IMR-90 (cell line): ENCODE measurements at regions not wholly inside any gene's neighbourhood (a gene's known extent, or its start where the extent isn't known, plus 50 kb on each side); places are given as distances from the start of the nearest gene placed in this dataset.

ENCODE experiments used
- ATAC-seq: fragments of 200-7000 bp; cut with Tn5 transposase; 2 replicates; pipeline ENCODE4 v1.9.1; 2020; ENCODE audit warnings: low read depth, mild to moderate bottlenecking, moderate library complexity
- BruUV-seq: library from RNA; stranded (reverse); fragments of 400-500 nt; replicated peaks from 2 replicates; lab custom pipeline; 2021; lab: Mats Ljungman, UMichigan
- CTCF ChIA-PET: fragments of 300-600 bp; formaldehyde crosslinking; extraction: SDS; loops from one replicate; lab custom pipeline; 2021; ENCODE audit warnings: antibody characterized with exemption; lab: Yijun Ruan, JAX
- POLR2A ChIA-PET: fragments of 300-600 bp; sonication (Branson Sonifier 250); formaldehyde crosslinking; loops from one replicate; lab custom pipeline; 2022; ENCODE audit warnings: antibody characterized with exemption; ENCODE audit not compliant: unreplicated experiment; lab: Charles Lee
- DNase-seq: peaks from one replicate; pipeline ENCODE4 v3.0.0; 2013
- H2AFZ ChIP-seq: replicated peaks from 2 replicates; pipeline ENCODE3; 2013; ENCODE audit warnings: low read length, mild to moderate bottlenecking; ENCODE audit not compliant: poor library complexity
- H2AK5ac ChIP-seq: 2 replicates; pipeline ENCODE4 v1.6.1; 2013; ENCODE audit warnings: low read depth, low read length, inconsistent platforms
- H2AK9ac ChIP-seq: replicated peaks from 2 replicates; pipeline ENCODE3; 2013; ENCODE audit warnings: mild to moderate bottlenecking, low read depth, low read length, moderate library complexity; ENCODE audit not compliant: poor library complexity
- H2BK120ac ChIP-seq: 2 replicates; pipeline ENCODE4 v1.6.1; 2013; ENCODE audit warnings: low read depth, low read length, inconsistent platforms
- H2BK15ac ChIP-seq: 3 replicates; pipeline ENCODE4 v1.6.1; 2013; ENCODE audit warnings: low read depth, low read length, inconsistent platforms
- H2BK20ac ChIP-seq: 2 replicates; pipeline ENCODE4 v1.6.1; 2013; ENCODE audit warnings: low read depth, mild to moderate bottlenecking, inconsistent platforms, low read length, moderate library complexity
- H2BK5ac ChIP-seq: 2 replicates; pipeline ENCODE4 v1.6.1; 2013; ENCODE audit warnings: mild to moderate bottlenecking, low read depth, low read length, inconsistent platforms; ENCODE audit not compliant: poor library complexity, severe bottlenecking
- H3K14ac ChIP-seq: replicated peaks from 2 replicates; pipeline ENCODE4 v1.6.1; 2013; ENCODE audit warnings: low read depth, low read length, inconsistent platforms
- H3K18ac ChIP-seq: 2 replicates; pipeline ENCODE4 v1.6.1; 2013; ENCODE audit warnings: low read depth, low read length, control low read depth
- H3K23ac ChIP-seq: 2 replicates; pipeline ENCODE4 v1.6.1; 2013; ENCODE audit warnings: low read depth, low read length, inconsistent platforms
- H3K27ac ChIP-seq: 2 replicates; pipeline ENCODE4 v1.5.1; 2013; ENCODE audit warnings: mild to moderate bottlenecking, control low read depth, low read length; ENCODE audit not compliant: insufficient read depth
- H3K27me3 ChIP-seq: 2 replicates; pipeline ENCODE4 v1.6.1; 2013; ENCODE audit warnings: low read length; ENCODE audit not compliant: control insufficient read depth, insufficient read depth
- H3K36me3 ChIP-seq: 2 replicates; pipeline ENCODE4 v1.6.1; 2013; ENCODE audit warnings: low read length, mixed read lengths; ENCODE audit not compliant: control insufficient read depth, insufficient read depth
- H3K4ac ChIP-seq: 2 replicates; pipeline ENCODE4 v1.6.1; 2013; ENCODE audit warnings: low read depth, low read length, inconsistent platforms
- H3K4me1 ChIP-seq: 2 replicates; pipeline ENCODE4 v1.6.1; 2013; ENCODE audit warnings: low read length, mixed read lengths; ENCODE audit not compliant: control insufficient read depth, insufficient read depth
- H3K4me2 ChIP-seq: 2 replicates; pipeline ENCODE4 v1.6.1; 2013; ENCODE audit warnings: low read depth, mild to moderate bottlenecking, control low read depth, low read length, moderate library complexity
- H3K4me3 ChIP-seq: 2 replicates; pipeline ENCODE4 v1.5.1; 2013; ENCODE audit warnings: low read depth, mild to moderate bottlenecking, control low read depth, low read length, moderate library complexity; ENCODE audit not compliant: insufficient read depth
- H3K56ac ChIP-seq: 2 replicates; pipeline ENCODE4 v1.6.1; 2013; ENCODE audit warnings: low read length, inconsistent platforms; ENCODE audit not compliant: insufficient read depth; ENCODE audit errors: extremely low read depth
- H3K79me1 ChIP-seq, 2 experiments: 2 replicates each; pipeline ENCODE4 v1.6.1; 2013; ENCODE audit warnings: low read length in 2 of 2, inconsistent platforms in 1 of 2, low read depth in 1 of 2
- H3K9ac ChIP-seq: 2 replicates; pipeline ENCODE4 v1.6.1; 2013; ENCODE audit warnings: low read depth, low read length, control low read depth
- H3K9me1 ChIP-seq: 2 replicates; pipeline ENCODE4 v1.6.1; 2013; ENCODE audit warnings: low read length, inconsistent platforms; ENCODE audit not compliant: insufficient read depth
- H3K9me3 ChIP-seq: 2 replicates; pipeline ENCODE4 v1.6.1; 2013; ENCODE audit warnings: low read length; ENCODE audit not compliant: control insufficient read depth, insufficient read depth
- H4K20me1 ChIP-seq: 2 replicates; pipeline ENCODE4 v1.6.1; 2013; ENCODE audit warnings: low read length, inconsistent platforms; ENCODE audit not compliant: insufficient read depth
- H4K5ac ChIP-seq: 2 replicates; pipeline ENCODE4 v1.6.1; 2013; ENCODE audit warnings: mild to moderate bottlenecking, low read depth, low read length, control low read depth
- H4K8ac ChIP-seq, 2 experiments: 2 replicates each; pipeline ENCODE4 v1.6.1; 2013; ENCODE audit warnings: low read depth in 2 of 2, low read length in 2 of 2, control low read depth in 1 of 2, inconsistent platforms in 1 of 2
- H4K91ac ChIP-seq: 2 replicates; pipeline ENCODE4 v1.6.1; 2013; ENCODE audit warnings: low read depth, low read length, inconsistent platforms; ENCODE audit not compliant: insufficient read depth
- BHLHE40 ChIP-seq: fragments of 150-350 bp; IDR thresholded peaks from 2 replicates; pipeline ENCODE4 v1.6.1; 2016; ENCODE audit warnings: mild to moderate bottlenecking, low read depth, low read length
- CEBPB ChIP-seq: IDR thresholded peaks from 2 replicates; pipeline ENCODE4 v1.6.1; 2012; ENCODE audit warnings: low read depth, low read length, improper control_type of control experiment
- CHD1 ChIP-seq: IDR thresholded peaks from 2 replicates; pipeline ENCODE4 v1.6.1; 2012; ENCODE audit warnings: low read depth, low read length, improper control_type of control experiment
- CTCF ChIP-seq: conservative IDR thresholded peaks from 2 replicates; pipeline ENCODE4 v1.5.1; 2012; ENCODE audit warnings: mild to moderate bottlenecking, low read depth, low read length, improper control_type of control experiment
- ELK1 ChIP-seq: fragments of 150-350 bp; IDR thresholded peaks from 2 replicates; pipeline ENCODE4 v1.6.1; 2016; ENCODE audit warnings: low read depth, mild to moderate bottlenecking, low read length, moderate library complexity, borderline replicate concordance
- FOS ChIP-seq: fragments of 150-350 bp; IDR thresholded peaks from 2 replicates; pipeline ENCODE4 v1.6.1; 2016; ENCODE audit warnings: low read depth, low read length
- MAFK ChIP-seq: IDR thresholded peaks from 2 replicates; pipeline ENCODE4 v1.6.1; 2012; ENCODE audit warnings: low read depth, low read length, improper control_type of control experiment
- MAZ ChIP-seq: IDR thresholded peaks from 2 replicates; pipeline ENCODE4 v1.6.1; 2012; ENCODE audit warnings: low read depth, mild to moderate bottlenecking, low read length, improper control_type of control experiment, moderate library complexity, borderline replicate concordance
- MXI1 ChIP-seq: IDR thresholded peaks from 2 replicates; pipeline ENCODE4 v1.6.1; 2012; ENCODE audit warnings: low read depth, mild to moderate bottlenecking, low read length, moderate library complexity, borderline replicate concordance
- NFE2L2 ChIP-seq: fragments of 150-350 bp; IDR thresholded peaks from 2 replicates; pipeline ENCODE4 v1.6.1; 2016; ENCODE audit warnings: low read depth, mild to moderate bottlenecking, low read length
- POLR2A ChIP-seq: IDR thresholded peaks from 2 replicates; pipeline ENCODE4 v1.6.1; 2012; ENCODE audit warnings: mild to moderate bottlenecking, low read depth, low read length
- RAD21 ChIP-seq: IDR thresholded peaks from 2 replicates; pipeline ENCODE4 v1.6.1; 2012; ENCODE audit warnings: low read length, improper control_type of control experiment
- RCOR1 ChIP-seq: IDR thresholded peaks from 2 replicates; pipeline ENCODE4 v1.6.1; 2012; ENCODE audit warnings: mild to moderate bottlenecking, low read length, improper control_type of control experiment; ENCODE audit not compliant: insufficient replicate concordance
- SMC3 ChIP-seq: fragments of 150-350 bp; IDR thresholded peaks from 2 replicates; pipeline ENCODE4 v1.6.1; 2016; ENCODE audit warnings: low read depth, mild to moderate bottlenecking, antibody characterized with exemption, low read length, moderate library complexity
- USF2 ChIP-seq: fragments of 150-350 bp; IDR thresholded peaks from 2 replicates; pipeline ENCODE4 v1.6.1; 2017; ENCODE audit warnings: mild to moderate bottlenecking, antibody characterized with exemption, low read length, low read depth
- WGBS, 2 experiments: methylation state at CpG; one replicate each; pipeline versions ENCODE4 v1.1.5 to v1.1.7; 2013; ENCODE audit warnings: missing lambda C conversion rate in 2 of 2; ENCODE audit not compliant: insufficient read length in 1 of 2; ENCODE audit errors: extremely low coverage in 2 of 2; 5-methylcytosine and 5-hydroxymethylcytosine counted together
- dilution Hi-C: fragments of 300-500 bp; cut with HindIII; formaldehyde crosslinking; loops from one replicate; pipeline ENCODE4 v1.14.3; 2018; ENCODE audit warnings: low sequenced_read_pairs; ENCODE audit not compliant: unreplicated experiment
- in situ Hi-C: fragments of 300-500 bp; cut with MboI; formaldehyde crosslinking; loops from 3 replicates; pipeline ENCODE4 v1.14.3; 2019; ENCODE audit warnings: low sequenced_read_pairs, inconsistent platforms, mixed read lengths
- intact Hi-C: fragments of 100-400 bp; cut with micrococcal nuclease; formaldehyde crosslinking; loops from 2 replicates; pipeline ENCODE4 v1.10.0; 2022

GRCh38 chr4:24117975-24118374 is 228.1 kb upstream of the PPARGC1A start:
- Histone ChIP-seq H3K23ac (no peak overlapping the region), H3K9ac (no peak overlapping the region), H3K4ac (0 out of 2 replicates have a peak overlapping the region, but pooled peaks have one; percentile 0), H2AK5ac (no peak overlapping the region), H4K20me1 (no peaks in the 10 kb centered on the region), H3K27me3 (no peaks in the 10 kb centered on the region), H3K36me3 (no peaks in the 10 kb centered on the region), H2BK20ac (no peak overlapping the region), H2BK5ac (no peak overlapping the region), H2AK9ac (no peak overlapping the region), H3K56ac (no peak overlapping the region), H3K9me3 (no peaks in the 10 kb centered on the region; the same call in 1 of the 2 replicates), H4K8ac (no peak overlapping the region), H3K14ac (no peak overlapping the region), H3K18ac (0 out of 2 replicates have a peak overlapping the region, but pooled peaks have one; percentile 2), H4K91ac (no peak overlapping the region), H3K79me1 (no peaks in the 10 kb centered on the region), H2AFZ (peak overlapping the region; percentile 5), H3K9me1 (no peaks in the 10 kb centered on the region), H4K5ac (no peak overlapping the region), H3K4me3 (no peak overlapping the region), H2BK15ac (no peak overlapping the region), H3K4me2 (no peak overlapping the region), H2BK120ac (no peak overlapping the region), H3K4me1 (peaks cover 2% of the 10 kb centered on the region; the same call in 1 of the 2 replicates), H3K27ac (no peak overlapping the region)
- intact Hi-C loops (no loop called here), in situ Hi-C loops (no loop called here), dilution Hi-C loops (no loop called here)
- peak; percentile 28 for DNase-seq
- no peak for ATAC-seq
- no TSS peak for BruUV-seq
- ChIA-PET POLR2A (no interaction called here), CTCF (interaction anchor here (1.0 kb wide), 1 partner anchor 10 kb away, joined by 3 read pairs; no protein-coding TSS in a partner anchor)
- no CpG with 5 or more reads among the region's 8 CpGs for WGBS, 2 experiments
- TF ChIP-seq USF2: no peak
- TF ChIP-seq BHLHE40: no peak
- no peak for TF ChIP-seq CHD1
- no peak for TF ChIP-seq RAD21
- TF ChIP-seq ELK1: no peak
- no peak for TF ChIP-seq SMC3
- no peak for TF ChIP-seq CEBPB
- TF ChIP-seq POLR2A: no peak
- no peak for TF ChIP-seq CTCF
- no peak for TF ChIP-seq MAZ
- no peak for TF ChIP-seq FOS
- no peak for TF ChIP-seq NFE2L2
- no peak for TF ChIP-seq MXI1
- TF ChIP-seq RCOR1: no peak
- TF ChIP-seq MAFK: no peak
